SH-SY5Y (cell line): ENCODE measurements at regions not wholly inside any gene's neighbourhood (a gene's known extent, or its start where the extent isn't known, plus 50 kb on each side); places are given as distances from the start of the nearest gene placed in this dataset.

Experiments used
- GATA2 ChIP-seq: IDR thresholded peaks from 2 replicates; pipeline ENCODE4 v1.6.1; 2011; ENCODE audit warnings: mild to moderate bottlenecking, low read depth, low read length
- GATA3 ChIP-seq: IDR thresholded peaks from 2 replicates; pipeline ENCODE4 v1.6.1; 2011; ENCODE audit warnings: low read depth, mild to moderate bottlenecking, low read length, moderate library complexity

- TF ChIP-seq GATA2 (no peak), GATA3 (no peak)
Measured at GRCh38 chr7:49418963-49419362, 354.5 kb upstream of the VWC2 start.
